ENCODE measurements at regions not wholly inside any gene's neighbourhood (a gene's known extent, or its start where the extent isn't known, plus 50 kb on each side); places are given as distances from the start of the nearest gene placed in this dataset.

DNA sequence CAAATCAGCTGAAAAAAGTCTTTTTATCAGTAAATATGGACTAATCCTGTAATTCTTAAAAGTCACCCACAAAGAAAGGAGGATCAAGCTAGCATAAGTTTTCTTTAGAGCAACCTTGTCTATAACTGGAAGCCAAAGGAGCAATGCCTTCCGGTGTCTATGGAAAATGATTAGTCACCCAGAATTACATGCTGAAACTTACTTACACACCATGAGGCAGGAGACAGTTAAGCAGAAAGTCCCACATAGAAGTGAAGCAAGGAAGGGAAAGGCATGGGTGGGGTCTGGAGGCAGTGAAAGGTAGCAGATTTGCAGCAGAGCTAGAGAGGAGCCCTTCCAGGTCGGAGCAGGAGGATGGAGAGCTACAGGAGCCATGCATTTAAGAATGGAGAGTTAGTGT, 153.7 kb upstream of the RIPOR2 start:
- H3K9me3 ChIP-seq (ENCODE audit: control insufficient read depth in 1 of 2, insufficient read depth in 1 of 2, low read length in 2 of 2), result no peaks in the 10 kb centered on the region
- no peak overlapping the region for H3K4me3 Mint-ChIP-seq
- no peak overlapping the region for H3K4me3 ChIP-seq (ENCODE audit: low read length)
- intact Hi-C loops (cut with DNase I, micrococcal nuclease), result no loop called here
- H3K27me3 ChIP-seq (ENCODE audit: control insufficient read depth in 1 of 2, insufficient read depth in 2 of 2, low read length in 2 of 2), result no peaks in the 10 kb centered on the region
- peaks cover 10% of the 10 kb centered on the region for H3K4me1 Mint-ChIP-seq (ENCODE audit: low read depth)
- DNase-seq (no peak), ATAC-seq (ENCODE audit: poor library complexity) (no peak)
- TF ChIP-seq, protein P1, sequence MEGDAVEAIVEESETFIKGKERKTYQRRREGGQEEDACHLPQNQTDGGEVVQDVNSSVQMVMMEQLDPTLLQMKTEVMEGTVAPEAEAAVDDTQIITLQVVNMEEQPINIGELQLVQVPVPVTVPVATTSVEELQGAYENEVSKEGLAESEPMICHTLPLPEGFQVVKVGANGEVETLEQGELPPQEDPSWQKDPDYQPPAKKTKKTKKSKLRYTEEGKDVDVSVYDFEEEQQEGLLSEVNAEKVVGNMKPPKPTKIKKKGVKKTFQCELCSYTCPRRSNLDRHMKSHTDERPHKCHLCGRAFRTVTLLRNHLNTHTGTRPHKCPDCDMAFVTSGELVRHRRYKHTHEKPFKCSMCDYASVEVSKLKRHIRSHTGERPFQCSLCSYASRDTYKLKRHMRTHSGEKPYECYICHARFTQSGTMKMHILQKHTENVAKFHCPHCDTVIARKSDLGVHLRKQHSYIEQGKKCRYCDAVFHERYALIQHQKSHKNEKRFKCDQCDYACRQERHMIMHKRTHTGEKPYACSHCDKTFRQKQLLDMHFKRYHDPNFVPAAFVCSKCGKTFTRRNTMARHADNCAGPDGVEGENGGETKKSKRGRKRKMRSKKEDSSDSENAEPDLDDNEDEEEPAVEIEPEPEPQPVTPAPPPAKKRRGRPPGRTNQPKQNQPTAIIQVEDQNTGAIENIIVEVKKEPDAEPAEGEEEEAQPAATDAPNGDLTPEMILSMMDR (IDR thresholded peaks at IDR 0.05), result no peak
- H3K27me3 Mint-ChIP-seq, result no peaks in the 10 kb centered on the region
- peaks cover 33% of the 10 kb centered on the region for H3K36me3 ChIP-seq (ENCODE audit: insufficient read depth, low read length)
- H3K27ac Mint-ChIP-seq, result peak overlapping the region; percentile 21
- peaks cover 18% of the 10 kb centered on the region for H3K4me1 ChIP-seq (ENCODE audit: insufficient read depth, low read length)
- ChIA-PET CTCF (no interaction called here), POLR2A (no interaction called here)
- H3K36me3 Mint-ChIP-seq (ENCODE audit: low read depth), result peaks cover 43% of the 10 kb centered on the region
- no peaks in the 10 kb centered on the region for H3K9me3 Mint-ChIP-seq
- H3K27ac ChIP-seq (ENCODE audit: low read depth in 1 of 2, low read length in 2 of 2), result no peak overlapping the region

GRCh38 chr6:25094726-25095125, 159.0 kb upstream of the RIPOR2 start:
- no peak overlapping the region for H3K4me3 Mint-ChIP-seq
- Histone ChIP-seq H3K9me3 (ENCODE audit: control insufficient read depth in 1 of 2, insufficient read depth in 1 of 2, low read length in 2 of 2) (no peaks in the 10 kb centered on the region), H3K4me3 (ENCODE audit: low read length) (no peak overlapping the region), H3K27ac (ENCODE audit: low read depth in 1 of 2, low read length in 2 of 2) (no peak overlapping the region), H3K4me1 (ENCODE audit: insufficient read depth, low read length) (no peaks in the 10 kb centered on the region), H3K36me3 (ENCODE audit: insufficient read depth, low read length) (peaks cover 52% of the 10 kb centered on the region), H3K27me3 (ENCODE audit: control insufficient read depth in 1 of 2, insufficient read depth in 2 of 2, low read length in 2 of 2) (no peaks in the 10 kb centered on the region)
- H3K27ac Mint-ChIP-seq, result no peak overlapping the region
- intact Hi-C loops (cut with DNase I, micrococcal nuclease), result no loop called here
- no peaks in the 10 kb centered on the region for H3K9me3 Mint-ChIP-seq
- POLR2A ChIA-PET, result no interaction called here
- H3K36me3 Mint-ChIP-seq (ENCODE audit: low read depth), result peaks cover 75% of the 10 kb centered on the region
- CTCF ChIA-PET, result no interaction called here
- TF ChIP-seq, protein P1 (IDR thresholded peaks at IDR 0.05), result no peak
- DNase-seq (no peak), ATAC-seq (ENCODE audit: poor library complexity) (no peak)
- H3K27me3 Mint-ChIP-seq, result no peaks in the 10 kb centered on the region
- H3K4me1 Mint-ChIP-seq (ENCODE audit: low read depth), result peaks cover under 1% of the 10 kb centered on the region

DNA sequence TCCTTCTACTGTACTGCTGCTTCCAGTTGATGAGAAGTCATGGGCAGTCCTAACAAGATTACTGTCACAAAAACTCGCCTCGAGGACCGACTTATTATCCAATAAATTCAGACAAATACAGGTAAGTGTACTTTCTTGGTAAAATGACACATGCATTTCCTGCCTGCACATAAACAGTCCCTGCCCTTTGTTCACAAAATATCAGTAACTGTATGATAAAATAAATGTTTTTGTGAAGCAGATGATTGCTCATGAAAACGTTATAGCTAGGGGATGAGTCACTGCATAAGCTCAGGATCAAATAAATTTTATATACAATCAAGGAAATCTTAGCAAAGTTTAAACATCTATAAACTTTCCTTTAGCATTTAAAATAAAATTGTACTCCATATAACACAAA, 164.5 kb upstream of the RIPOR2 start:
- intact Hi-C loops (cut with DNase I, micrococcal nuclease), result no loop called here
- TF ChIP-seq, protein P1 (IDR thresholded peaks at IDR 0.05), result no peak
- H3K4me1 Mint-ChIP-seq (ENCODE audit: low read depth), result no peaks in the 10 kb centered on the region
- POLR2A ChIA-PET, result no interaction called here
- no peaks in the 10 kb centered on the region for H3K9me3 Mint-ChIP-seq
- Histone ChIP-seq H3K4me1 (ENCODE audit: insufficient read depth, low read length) (no peaks in the 10 kb centered on the region), H3K27me3 (ENCODE audit: control insufficient read depth in 1 of 2, insufficient read depth in 2 of 2, low read length in 2 of 2) (no peaks in the 10 kb centered on the region), H3K36me3 (ENCODE audit: insufficient read depth, low read length) (peaks cover 22% of the 10 kb centered on the region), H3K9me3 (ENCODE audit: control insufficient read depth in 1 of 2, insufficient read depth in 1 of 2, low read length in 2 of 2) (no peaks in the 10 kb centered on the region), H3K27ac (ENCODE audit: low read depth in 1 of 2, low read length in 2 of 2) (no peak overlapping the region), H3K4me3 (ENCODE audit: low read length) (no peak overlapping the region)
- ATAC-seq (ENCODE audit: poor library complexity), result no peak
- no peak overlapping the region for H3K27ac Mint-ChIP-seq
- DNase-seq, result no peak
- peaks cover 64% of the 10 kb centered on the region for H3K36me3 Mint-ChIP-seq (ENCODE audit: low read depth)
- no peaks in the 10 kb centered on the region for H3K27me3 Mint-ChIP-seq
- CTCF ChIA-PET, result no interaction called here
- no peak overlapping the region for H3K4me3 Mint-ChIP-seq

All from CD4-positive, alpha-beta T cell (primary cell).